GM23248 (cell line): ENCODE measurements at regions not wholly inside any gene's neighbourhood (a gene's known extent, or its start where the extent isn't known, plus 50 kb on each side); places are given as distances from the start of the nearest gene placed in this dataset.
"Not testable (repeated sequence)": the region's sequence is repeated elsewhere in the genome, so short reads cannot be mapped to it uniquely, and the experiment has no call there.

Source experiments
- DNase-seq: peaks from one replicate; pipeline ENCODE4 v3.0.0-alpha.2; 2015
- H2AFZ ChIP-seq: fragments of 200-600 bp; sonication (generic); 2 replicates; pipeline ENCODE4 v1.6.1; 2016; ENCODE audit warnings: antibody characterized with exemption
- H3F3A ChIP-seq: fragments of 200-600 bp; sonication (generic); 2 replicates; pipeline ENCODE4 v1.6.1; 2016; ENCODE audit warnings: mild to moderate bottlenecking, antibody characterized with exemption, mixed run types; ENCODE audit not compliant: insufficient read depth
- H3K27ac ChIP-seq: fragments of 200-600 bp; sonication (generic); 2 replicates; pipeline ENCODE4 v1.5.1; 2016; ENCODE audit warnings: mild to moderate bottlenecking
- H3K27me3 ChIP-seq: fragments of 200-600 bp; sonication (generic); replicated peaks from 2 replicates; pipeline ENCODE4 v1.6.1; 2016; ENCODE audit warnings: mild to moderate bottlenecking; ENCODE audit not compliant: insufficient read depth
- H3K36me3 ChIP-seq: fragments of 200-600 bp; sonication (generic); 2 replicates; pipeline ENCODE4 v1.6.1; 2016; ENCODE audit warnings: low read depth, mild to moderate bottlenecking
- H3K4me1 ChIP-seq: fragments of 200-600 bp; sonication (generic); 2 replicates; pipeline ENCODE4 v1.6.1; 2016; ENCODE audit warnings: mild to moderate bottlenecking; ENCODE audit not compliant: insufficient read depth
- H3K4me2 ChIP-seq: fragments of 200-600 bp; sonication (generic); one replicate; pipeline ENCODE4 v1.6.1; 2016; ENCODE audit warnings: mild to moderate bottlenecking; ENCODE audit not compliant: unreplicated experiment
- H3K4me3 ChIP-seq: fragments of 200-600 bp; sonication (generic); 2 replicates; pipeline ENCODE4 v1.5.1; 2016; ENCODE audit warnings: mild to moderate bottlenecking
- H3K79me2 ChIP-seq: fragments of 200-600 bp; sonication (generic); 2 replicates; pipeline ENCODE4 v1.6.1; 2016; ENCODE audit warnings: mild to moderate bottlenecking; ENCODE audit not compliant: insufficient read depth
- H3K9ac ChIP-seq: fragments of 200-600 bp; sonication (generic); 2 replicates; pipeline ENCODE4 v1.6.1; 2016; ENCODE audit warnings: mild to moderate bottlenecking
- H3K9me2 ChIP-seq: fragments of 200-600 bp; sonication (generic); 2 replicates; pipeline ENCODE4 v1.6.1; 2016; ENCODE audit warnings: mixed run types, mild to moderate bottlenecking, moderate library complexity; ENCODE audit not compliant: insufficient read depth
- H3K9me3 ChIP-seq: fragments of 200-600 bp; sonication (generic); one replicate; pipeline ENCODE4 v1.6.1; 2017; ENCODE audit warnings: low read depth
- H4K20me1 ChIP-seq: fragments of 200-600 bp; sonication (generic); 2 replicates; pipeline ENCODE4 v1.6.0; 2016; ENCODE audit not compliant: insufficient read depth
- EZH2 ChIP-seq: fragments of 200-600 bp; sonication (generic); IDR thresholded peaks from 2 replicates; pipeline ENCODE4 v1.6.1; 2018; ENCODE audit warnings: antibody characterized with exemption, mild to moderate bottlenecking; ENCODE audit not compliant: insufficient read depth, poor library complexity, severe bottlenecking
- EZH2phosphoT487 ChIP-seq: fragments of 200-600 bp; sonication (generic); IDR thresholded peaks from 2 replicates; pipeline ENCODE4 v1.6.1; 2018; ENCODE audit warnings: antibody characterized with exemption, moderate library complexity, mild to moderate bottlenecking, low read depth; ENCODE audit not compliant: insufficient read depth
- WGBS, 2 experiments: methylation state at CpG; one replicate each; pipeline ENCODE4 v1.1.6; 2015 to 2017; ENCODE audit warnings: low lambda C conversion rate in 2 of 2, low coverage in 1 of 2; ENCODE audit errors: missing lambda C conversion rate in 2 of 2; 5-methylcytosine and 5-hydroxymethylcytosine counted together
- in situ Hi-C: fragments of 300-500 bp; cut with MboI; formaldehyde crosslinking; loops from 2 replicates; pipeline ENCODE4 v1.15.0; 2020

DNA sequence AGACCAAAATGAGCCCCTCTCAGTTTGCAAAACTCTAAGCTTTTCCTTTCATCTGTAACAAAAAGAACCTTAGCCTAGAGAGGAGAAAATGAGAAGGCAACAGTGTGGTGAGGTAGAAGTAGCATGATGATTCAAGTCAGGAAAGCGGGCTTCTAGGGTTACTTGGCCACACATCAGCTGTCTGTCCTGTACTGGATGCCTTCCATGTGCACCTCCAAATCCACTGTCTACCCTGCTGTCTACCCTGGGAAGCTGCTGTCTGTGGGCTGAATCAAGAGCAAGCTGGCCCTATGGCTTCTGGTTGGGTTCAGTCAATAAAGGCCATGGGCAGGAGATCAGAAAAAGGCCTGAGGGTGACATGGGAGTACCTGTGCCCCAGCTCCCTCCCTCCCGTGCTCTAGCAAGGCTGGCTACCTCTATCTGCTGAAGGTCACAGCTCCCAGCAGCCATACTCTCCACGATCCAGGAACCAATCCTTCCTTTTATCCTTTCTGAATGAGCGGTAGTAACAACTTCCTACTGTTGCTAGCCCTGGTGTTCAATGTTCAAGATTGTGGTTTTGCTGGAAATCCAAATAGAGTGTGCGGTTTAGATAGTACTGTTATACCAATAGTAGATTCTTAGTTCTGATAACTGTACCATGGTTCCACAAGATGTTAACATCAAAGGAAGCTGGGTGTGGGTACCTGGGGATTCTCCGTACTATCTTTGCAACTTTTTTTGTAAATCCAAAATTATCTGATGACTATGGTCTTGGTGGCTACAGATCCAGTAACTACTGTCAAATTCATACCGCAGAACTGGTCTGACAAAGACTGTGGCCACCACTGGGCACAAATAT lies 191.0 kb downstream of the ESM1 start:
- TF ChIP-seq EZH2phosphoT487 = no peak
- no peak for TF ChIP-seq EZH2
- no peaks in the 10 kb centered on the region for H3K36me3 ChIP-seq
- no peak overlapping the region for H2AFZ ChIP-seq
- WGBS, 2 experiments = 89 to 90% methylated on average over 7 of the region's 7 CpGs
- no peak for DNase-seq
- no peaks in the 10 kb centered on the region for H3F3A ChIP-seq
- no peak overlapping the region for H3K4me2 ChIP-seq
- no peak overlapping the region for H3K9ac ChIP-seq
- in situ Hi-C loops = no loop called here
- H3K9me2 ChIP-seq = 0 out of 2 replicates have a peak, but pooled peaks cover 3% of the 10 kb centered on the region
- H3K27ac ChIP-seq = no peak overlapping the region
- H3K27me3 ChIP-seq = no peaks in the 10 kb centered on the region
- no peak overlapping the region for H3K4me3 ChIP-seq
- H3K4me1 ChIP-seq = peaks cover 7% of the 10 kb centered on the region; the same call in 1 of the 2 replicates
- H3K79me2 ChIP-seq = no peaks in the 10 kb centered on the region
- H4K20me1 ChIP-seq = no peaks in the 10 kb centered on the region
- H3K9me3 ChIP-seq = no peaks in the 10 kb centered on the region

GRCh38 chr5:54793468-54794134 lies 191.8 kb downstream of the ESM1 start:
- no peaks in the 10 kb centered on the region for H3K27me3 ChIP-seq
- peak; percentile 40 for DNase-seq
- in situ Hi-C loops = no loop called here

DNA sequence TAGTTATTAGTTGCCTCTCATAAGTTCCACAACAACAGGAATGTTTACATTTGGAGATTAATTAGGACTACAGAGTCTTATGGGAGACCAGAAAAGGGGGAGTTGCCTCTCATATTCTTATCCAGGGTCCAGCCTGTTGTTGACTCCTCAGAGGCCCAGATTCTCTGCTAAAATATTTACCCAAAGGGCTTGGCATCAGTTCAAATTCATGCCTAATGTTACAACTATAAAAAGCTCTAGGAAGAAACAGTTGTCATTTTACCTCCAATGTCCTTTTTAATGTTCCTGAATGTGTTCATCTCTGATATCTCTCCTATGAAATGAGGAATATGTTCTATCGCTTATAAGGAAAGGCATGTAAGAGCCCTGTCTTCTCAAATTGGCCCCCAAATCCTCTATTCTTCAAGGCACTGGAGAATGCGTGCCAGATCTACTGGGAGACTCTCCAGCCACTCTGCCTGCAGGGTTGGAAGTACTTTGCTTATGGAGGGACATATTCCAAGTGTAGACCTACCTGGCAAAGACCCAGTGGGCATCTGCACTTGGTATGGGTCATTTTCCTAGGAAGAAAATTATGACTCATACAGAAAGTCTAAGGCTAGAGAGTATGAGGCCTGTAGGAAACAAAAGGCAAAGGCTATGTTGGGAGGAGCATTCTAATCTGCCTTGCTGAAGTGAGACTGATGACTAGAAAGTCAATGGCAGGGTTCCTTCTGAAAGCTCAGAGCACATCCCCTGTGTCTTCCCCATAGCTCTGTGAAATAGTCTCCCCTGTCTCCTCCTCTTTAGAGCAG lies 192.6 kb downstream of the ESM1 start:
- Histone ChIP-seq H3K4me1 (peaks cover 7% of the 10 kb centered on the region; the same call in 1 of the 2 replicates), H3K4me2 (no peak overlapping the region), H3K9me2 (0 out of 2 replicates have a peak, but pooled peaks cover 3% of the 10 kb centered on the region), H3F3A (no peaks in the 10 kb centered on the region), H3K27ac (no peak overlapping the region), H3K36me3 (no peaks in the 10 kb centered on the region), H3K9me3 (no peaks in the 10 kb centered on the region), H4K20me1 (no peaks in the 10 kb centered on the region), H2AFZ (no peak overlapping the region), H3K79me2 (no peaks in the 10 kb centered on the region), H3K4me3 (no peak overlapping the region), H3K27me3 (no peaks in the 10 kb centered on the region), H3K9ac (no peak overlapping the region)
- TF ChIP-seq EZH2 (no peak), EZH2phosphoT487 (no peak)
- 48 to 52% methylated on average over 2 of the region's 2 CpGs for WGBS, 2 experiments
- in situ Hi-C loops = no loop called here
- peak; percentile 36 for DNase-seq

More at GRCh38 chr5:54793468-54794134, 191.8 kb downstream of the ESM1 start:
- H2AFZ ChIP-seq = no peak overlapping the region
- peaks cover 7% of the 10 kb centered on the region; the same call in 1 of the 2 replicates for H3K4me1 ChIP-seq
- H3K9ac ChIP-seq = no peak overlapping the region
- no peak overlapping the region for H3K4me2 ChIP-seq
- 62 to 74% methylated on average over 4 of the region's 4 CpGs for WGBS, 2 experiments
- H3K27ac ChIP-seq = no peak overlapping the region
- TF ChIP-seq EZH2 = no peak
- TF ChIP-seq EZH2phosphoT487 = no peak
- no peaks in the 10 kb centered on the region for H3F3A ChIP-seq
- no peaks in the 10 kb centered on the region for H3K9me3 ChIP-seq
- H4K20me1 ChIP-seq = no peaks in the 10 kb centered on the region
- no peaks in the 10 kb centered on the region for H3K79me2 ChIP-seq
- 0 out of 2 replicates have a peak, but pooled peaks cover 3% of the 10 kb centered on the region for H3K9me2 ChIP-seq
- H3K4me3 ChIP-seq = no peak overlapping the region
- no peaks in the 10 kb centered on the region for H3K36me3 ChIP-seq

GRCh38 chr5:54787910-54788309 lies 197.5 kb downstream of the ESM1 start:
- in situ Hi-C loops, DNase-seq: not testable (repeated sequence)

More at GRCh38 chr5:54787910-54788309, 197.5 kb downstream of the ESM1 start:
- H3K9me3 ChIP-seq, H3K9me2 ChIP-seq, H3K79me2 ChIP-seq, H3K4me3 ChIP-seq, H3K27me3 ChIP-seq, H4K20me1 ChIP-seq, H3K36me3 ChIP-seq, H3K9ac ChIP-seq, H2AFZ ChIP-seq, H3K4me2 ChIP-seq, H3K4me1 ChIP-seq, H3F3A ChIP-seq, H3K27ac ChIP-seq: not testable (repeated sequence)
- WGBS, 2 experiments = 84 to 90% methylated on average over 3 of the region's 3 CpGs
